ENCODE measurements at regions not wholly inside any gene's neighbourhood (a gene's known extent, or its start where the extent isn't known, plus 50 kb on each side); places are given as distances from the start of the nearest gene placed in this dataset.

- DNase-seq, result no peak
- ATAC-seq, result no peak
- intact Hi-C loops (cut with micrococcal nuclease), result no loop called here
These were observed 615.7 kb upstream of the UBE2E2 start for GRCh38 chr3:22587446-22587845.

GRCh38 chr3:22593638-22594037 is 609.5 kb upstream of the UBE2E2 start:
- ATAC-seq (no peak), DNase-seq (no peak)
- intact Hi-C loops (cut with micrococcal nuclease), result no loop called here

- ATAC-seq (no peak), DNase-seq (no peak)
- intact Hi-C loops (cut with micrococcal nuclease), result no loop called here
These were observed 608.1 kb upstream of the UBE2E2 start for GRCh38 chr3:22594990-22595389.

- ATAC-seq, result no peak
- intact Hi-C loops (cut with micrococcal nuclease), result no loop called here
- no peak for DNase-seq
These were observed 596.7 kb upstream of the UBE2E2 start for GRCh38 chr3:22606461-22606860.

GRCh38 chr3:22606938-22607337 is 596.2 kb upstream of the UBE2E2 start:
- no peak for DNase-seq
- ATAC-seq, result no peak
- intact Hi-C loops (cut with micrococcal nuclease), result no loop called here

GRCh38 chr3:22608093-22608492 is 595.0 kb upstream of the UBE2E2 start:
- intact Hi-C loops (cut with micrococcal nuclease), result no loop called here
- no peak for ATAC-seq
- no peak for DNase-seq

- ATAC-seq, result no peak
- no peak for DNase-seq
- intact Hi-C loops (cut with micrococcal nuclease), result no loop called here
These were observed 594.4 kb upstream of the UBE2E2 start for GRCh38 chr3:22608721-22609120.

GRCh38 chr3:22609139-22609538 is 594.0 kb upstream of the UBE2E2 start:
- DNase-seq (no peak), ATAC-seq (no peak)
- intact Hi-C loops (cut with micrococcal nuclease), result no loop called here

GRCh38 chr3:22612927-22613326 is 590.2 kb upstream of the UBE2E2 start:
- ATAC-seq (no peak), DNase-seq (no peak)
- intact Hi-C loops (cut with micrococcal nuclease), result no loop called here

- intact Hi-C loops (cut with micrococcal nuclease), result no loop called here
- ATAC-seq (no peak), DNase-seq (no peak)
These were observed 587.3 kb upstream of the UBE2E2 start for GRCh38 chr3:22615790-22616189.

- intact Hi-C loops (cut with micrococcal nuclease), result no loop called here
- ATAC-seq, result no peak
- no peak for DNase-seq
These were observed 585.8 kb upstream of the UBE2E2 start for GRCh38 chr3:22617372-22617771.

GRCh38 chr3:22620498-22620897 is 582.6 kb upstream of the UBE2E2 start:
- DNase-seq (no peak), ATAC-seq (no peak)
- intact Hi-C loops (cut with micrococcal nuclease), result no loop called here

- DNase-seq, result no peak
- intact Hi-C loops (cut with micrococcal nuclease), result no loop called here
- no peak for ATAC-seq
These were observed 581.8 kb upstream of the UBE2E2 start for GRCh38 chr3:22621205-22621809.

- intact Hi-C loops (cut with micrococcal nuclease), result no loop called here
- ATAC-seq, result no peak
- DNase-seq, result no peak
These were observed 575.1 kb upstream of the UBE2E2 start for GRCh38 chr3:22627993-22628499.

GRCh38 chr3:22632536-22632935 is 570.6 kb upstream of the UBE2E2 start:
- DNase-seq, result no peak
- ATAC-seq, result no peak
- intact Hi-C loops (cut with micrococcal nuclease), result no loop called here

- ATAC-seq (no peak), DNase-seq (no peak)
- intact Hi-C loops (cut with micrococcal nuclease), result no loop called here
These were observed 568.7 kb upstream of the UBE2E2 start for GRCh38 chr3:22634433-22634832.

- ATAC-seq (no peak), DNase-seq (no peak)
- intact Hi-C loops (cut with micrococcal nuclease), result no loop called here
These were observed 543.3 kb upstream of the UBE2E2 start for GRCh38 chr3:22659651-22660475.

- ATAC-seq, result no peak
- no peak for DNase-seq
- intact Hi-C loops (cut with micrococcal nuclease), result no loop called here
These were observed 542.5 kb upstream of the UBE2E2 start for GRCh38 chr3:22660606-22661005.

- ATAC-seq, result no peak
These were observed 541.9 kb upstream of the UBE2E2 start for GRCh38 chr3:22661121-22661700.

GRCh38 chr3:22665528-22665927 is 537.6 kb upstream of the UBE2E2 start:
- ATAC-seq (no peak), DNase-seq (no peak)
- intact Hi-C loops (cut with micrococcal nuclease), result no loop called here

More at GRCh38 chr3:22661121-22661700, 541.9 kb upstream of the UBE2E2 start:
- DNase-seq, result no peak
- intact Hi-C loops (cut with micrococcal nuclease), result no loop called here
